Activated B cell treated with CpG ODN at 0.5 μM for 24 hours (primary cell): ENCODE measurements at regions not wholly inside any gene's neighbourhood (a gene's known extent, or its start where the extent isn't known, plus 50 kb on each side); places are given as distances from the start of the nearest gene placed in this dataset.

Experiments
- ATAC-seq: fragments of 200-7000 bp; cut with Tn5 transposase; one replicate; pipeline ENCODE4 v1.10.0; 2021; ENCODE audit warnings: low read depth, mild to moderate bottlenecking, moderate library complexity
- CTCF ChIA-PET: fragments of 350-600 bp; sonication (Branson Sonifier 250); formaldehyde crosslinking; loops from one replicate; lab custom pipeline; 2021; ENCODE audit warnings: antibody characterized with exemption; lab: Charles Lee
- POLR2A ChIA-PET: fragments of 350-600 bp; sonication (Branson Sonifier 250); formaldehyde crosslinking; loops from one replicate; lab custom pipeline; 2021; ENCODE audit warnings: antibody characterized with exemption; lab: Charles Lee
- DNase-seq: peaks from one replicate; pipeline ENCODE4 v3.0.0; 2022
- H3K27ac Mint-ChIP-seq: one replicate; pipeline ENCODE4 v1.8.0; 2020; ENCODE audit warnings: mixed read lengths
- H3K27me3 Mint-ChIP-seq: one replicate; pipeline ENCODE4 v1.8.0; 2021; ENCODE audit warnings: mixed read lengths
- H3K36me3 Mint-ChIP-seq: one replicate; pipeline ENCODE4 v1.8.0; 2021; ENCODE audit warnings: low read depth, mixed read lengths
- H3K4me1 Mint-ChIP-seq: one replicate; pipeline ENCODE4 v1.8.0; 2021; ENCODE audit warnings: mixed read lengths
- H3K4me3 Mint-ChIP-seq: one replicate; pipeline ENCODE4 v1.8.0; 2020; ENCODE audit warnings: mild to moderate bottlenecking, mixed read lengths
- H3K9me3 Mint-ChIP-seq: one replicate; pipeline ENCODE4 v1.8.0; 2020; ENCODE audit warnings: mixed read lengths
- CTCF ChIP-seq: fragments of 200-600 bp; IDR thresholded peaks from one replicate; pipeline ENCODE4 v1.8.0; 2022; ENCODE audit warnings: antibody characterized with exemption, mild to moderate bottlenecking
- intact Hi-C: fragments of 100-400 bp; cut with micrococcal nuclease; formaldehyde crosslinking; loops from one replicate; pipeline ENCODE4 v1.15.1; 2024

DNA sequence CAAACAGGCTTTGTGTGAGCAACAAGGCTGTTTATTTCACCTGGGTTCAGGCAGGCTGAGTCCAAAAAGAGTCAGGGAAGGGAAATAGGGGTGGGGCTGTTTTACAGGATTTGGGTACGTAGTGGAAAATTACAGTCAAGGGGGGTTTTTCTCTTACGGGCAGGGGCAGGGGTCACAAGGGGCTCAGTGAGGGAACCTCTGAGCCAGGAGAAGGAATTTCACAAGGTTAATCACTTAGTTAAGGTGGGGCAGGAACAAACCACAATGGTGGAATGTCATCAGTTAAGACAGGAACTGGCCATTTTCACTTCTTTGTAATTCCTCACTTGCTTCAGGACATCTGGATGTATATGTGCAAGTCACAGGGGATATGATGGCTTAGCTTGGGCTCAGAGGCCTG, 1592.8 kb upstream of the GBE1 start:
- no peak overlapping the region for H3K27ac Mint-ChIP-seq

GRCh38 chr3:83393276-83393675, 1565.5 kb upstream of the CADM2 start:
- ChIA-PET POLR2A (no interaction called here), CTCF (no interaction called here)
- DNase-seq: no peak
- H3K27ac Mint-ChIP-seq: no peak overlapping the region
- no peaks in the 10 kb centered on the region for H3K36me3 Mint-ChIP-seq
- no peak for ATAC-seq
- no peak for TF ChIP-seq CTCF
- H3K9me3 Mint-ChIP-seq: no peaks in the 10 kb centered on the region
- no peak overlapping the region for H3K4me3 Mint-ChIP-seq
- intact Hi-C loops: no loop called here
- no peaks in the 10 kb centered on the region for H3K27me3 Mint-ChIP-seq
- H3K4me1 Mint-ChIP-seq: no peaks in the 10 kb centered on the region

More for the DNA sequence above, 1592.8 kb upstream of the GBE1 start:
- DNase-seq (no peak), ATAC-seq (no peak)
- Mint-ChIP-seq H3K9me3 (peaks cover 16% of the 10 kb centered on the region), H3K4me3 (no peak overlapping the region), H3K36me3 (no peaks in the 10 kb centered on the region), H3K4me1 (no peaks in the 10 kb centered on the region), H3K27me3 (no peaks in the 10 kb centered on the region)
- intact Hi-C loops: no loop called here
- TF ChIP-seq CTCF: no peak
- CTCF ChIA-PET: no interaction called here
- POLR2A ChIA-PET: no interaction called here

DNA sequence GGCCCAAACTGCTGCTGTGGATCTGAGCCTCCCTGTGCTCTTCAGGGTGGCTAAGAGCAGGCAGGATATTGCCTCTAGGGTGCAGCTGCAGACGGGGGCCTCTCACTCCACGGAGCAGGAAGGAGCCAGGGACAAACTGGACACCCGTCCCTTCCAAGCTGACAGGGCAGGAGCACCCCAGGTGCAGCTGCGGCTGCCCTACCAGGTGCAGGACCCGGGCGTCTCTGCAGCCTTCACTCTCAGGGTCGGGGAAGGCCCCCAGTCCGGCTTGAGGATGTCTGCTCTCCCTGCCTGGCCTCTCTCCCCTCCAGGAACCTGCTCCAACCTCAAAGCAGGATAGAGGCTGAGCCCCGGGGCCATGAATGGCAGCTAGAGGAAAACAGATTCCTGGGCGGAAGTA, 1554.9 kb upstream of the CADM2 start:
- POLR2A ChIA-PET: no interaction called here
- no peaks in the 10 kb centered on the region for H3K4me1 Mint-ChIP-seq
- H3K27ac Mint-ChIP-seq: no peak overlapping the region
- H3K27me3 Mint-ChIP-seq: no peaks in the 10 kb centered on the region
- intact Hi-C loops: no loop called here
- DNase-seq (no peak), ATAC-seq (no peak)
- CTCF ChIA-PET: no interaction called here
- H3K4me3 Mint-ChIP-seq: no peak overlapping the region
- no peaks in the 10 kb centered on the region for H3K36me3 Mint-ChIP-seq
- TF ChIP-seq CTCF: no peak
- peaks cover 8% of the 10 kb centered on the region for H3K9me3 Mint-ChIP-seq

- Mint-ChIP-seq H3K27me3 (no peaks in the 10 kb centered on the region), H3K9me3 (peaks cover 6% of the 10 kb centered on the region), H3K36me3 (no peaks in the 10 kb centered on the region), H3K27ac (no peak overlapping the region), H3K4me1 (no peaks in the 10 kb centered on the region), H3K4me3 (no peak overlapping the region)
- ChIA-PET CTCF (no interaction called here), POLR2A (no interaction called here)
- no peak for TF ChIP-seq CTCF
- ATAC-seq (no peak), DNase-seq (no peak)
- intact Hi-C loops: no loop called here
Observed at GRCh38 chr3:83426300-83426699, 1532.5 kb upstream of the CADM2 start.

GRCh38 chr3:83434880-83435587, 1523.8 kb upstream of the CADM2 start:
- no peak for TF ChIP-seq CTCF
- no peak for ATAC-seq
- no peaks in the 10 kb centered on the region for H3K27me3 Mint-ChIP-seq
- no peaks in the 10 kb centered on the region for H3K9me3 Mint-ChIP-seq
- intact Hi-C loops: no loop called here
- POLR2A ChIA-PET: no interaction called here
- H3K4me1 Mint-ChIP-seq: no peaks in the 10 kb centered on the region
- no peak overlapping the region for H3K27ac Mint-ChIP-seq
- H3K4me3 Mint-ChIP-seq: no peak overlapping the region
- no peaks in the 10 kb centered on the region for H3K36me3 Mint-ChIP-seq
- CTCF ChIA-PET: no interaction called here
- no peak for DNase-seq
